ENCODE measurements at regions not wholly inside any gene's neighbourhood (a gene's known extent, or its start where the extent isn't known, plus 50 kb on each side); places are given as distances from the start of the nearest gene placed in this dataset.

GRCh38 chr7:84780158-84781124, 406.4 kb downstream of the SEMA3D start:
- Mint-ChIP-seq H3K4me3 (no peak overlapping the region), H3K4me1 (peaks cover 9% of the 10 kb centered on the region), H3K36me3 (ENCODE audit: low read depth) (no peaks in the 10 kb centered on the region), H3K27me3 (ENCODE audit: low read depth, poor library complexity) (no peaks in the 10 kb centered on the region), H3K9me3 (peaks cover 4% of the 10 kb centered on the region), H3K27ac (no peak overlapping the region)
- no peak for DNase-seq
- TF ChIP-seq CTCF (IDR thresholded peaks at IDR 0.05) = no peak

GRCh38 chr7:84757761-84758160, 429.1 kb downstream of the SEMA3D start:
- Mint-ChIP-seq H3K4me3 (no peak overlapping the region), H3K27me3 (ENCODE audit: low read depth, poor library complexity) (no peaks in the 10 kb centered on the region), H3K27ac (no peak overlapping the region), H3K36me3 (ENCODE audit: low read depth) (no peaks in the 10 kb centered on the region), H3K9me3 (no peaks in the 10 kb centered on the region), H3K4me1 (no peaks in the 10 kb centered on the region)
- no peak for TF ChIP-seq CTCF (IDR thresholded peaks at IDR 0.05)
- DNase-seq = no peak

GRCh38 chr7:84746353-84746752, 440.5 kb downstream of the SEMA3D start:
- DNase-seq = no peak
- no peaks in the 10 kb centered on the region for H3K4me1 Mint-ChIP-seq
- no peak overlapping the region for H3K27ac Mint-ChIP-seq
- no peak overlapping the region for H3K4me3 Mint-ChIP-seq
- TF ChIP-seq CTCF (IDR thresholded peaks at IDR 0.05) = no peak
- H3K27me3 Mint-ChIP-seq (ENCODE audit: low read depth, poor library complexity) = peaks cover 3% of the 10 kb centered on the region
- H3K36me3 Mint-ChIP-seq (ENCODE audit: low read depth) = no peaks in the 10 kb centered on the region
- no peaks in the 10 kb centered on the region for H3K9me3 Mint-ChIP-seq

GRCh38 chr7:84744385-84744784, 442.5 kb downstream of the SEMA3D start:
- Mint-ChIP-seq H3K4me1 (no peaks in the 10 kb centered on the region), H3K36me3 (ENCODE audit: low read depth) (no peaks in the 10 kb centered on the region), H3K4me3 (no peak overlapping the region), H3K27me3 (ENCODE audit: low read depth, poor library complexity) (peaks cover 3% of the 10 kb centered on the region), H3K27ac (no peak overlapping the region), H3K9me3 (no peaks in the 10 kb centered on the region)
- DNase-seq = no peak
- no peak for TF ChIP-seq CTCF (IDR thresholded peaks at IDR 0.05)

GRCh38 chr7:84738583-84739150, 448.2 kb downstream of the SEMA3D start:
- no peaks in the 10 kb centered on the region for H3K9me3 Mint-ChIP-seq
- DNase-seq = no peak

More at GRCh38 chr7:84738583-84739150, 448.2 kb downstream of the SEMA3D start:
- H3K36me3 Mint-ChIP-seq (ENCODE audit: low read depth) = no peaks in the 10 kb centered on the region
- TF ChIP-seq CTCF (IDR thresholded peaks at IDR 0.05) = no peak
- H3K4me1 Mint-ChIP-seq = no peaks in the 10 kb centered on the region
- H3K27me3 Mint-ChIP-seq (ENCODE audit: low read depth, poor library complexity) = no peaks in the 10 kb centered on the region
- no peak overlapping the region for H3K27ac Mint-ChIP-seq
- no peak overlapping the region for H3K4me3 Mint-ChIP-seq

Data from nephron progenitor cell (in vitro differentiated cells).